Brain pericyte (primary cell): ENCODE measurements at regions not wholly inside any gene's neighbourhood (a gene's known extent, or its start where the extent isn't known, plus 50 kb on each side); places are given as distances from the start of the nearest gene placed in this dataset.

ENCODE experiments used
- DNase-seq: peaks from one replicate; pipeline ENCODE4 v3.0.0-alpha.2; 2012; ENCODE audit warnings: low read depth, low spot score

DNA sequence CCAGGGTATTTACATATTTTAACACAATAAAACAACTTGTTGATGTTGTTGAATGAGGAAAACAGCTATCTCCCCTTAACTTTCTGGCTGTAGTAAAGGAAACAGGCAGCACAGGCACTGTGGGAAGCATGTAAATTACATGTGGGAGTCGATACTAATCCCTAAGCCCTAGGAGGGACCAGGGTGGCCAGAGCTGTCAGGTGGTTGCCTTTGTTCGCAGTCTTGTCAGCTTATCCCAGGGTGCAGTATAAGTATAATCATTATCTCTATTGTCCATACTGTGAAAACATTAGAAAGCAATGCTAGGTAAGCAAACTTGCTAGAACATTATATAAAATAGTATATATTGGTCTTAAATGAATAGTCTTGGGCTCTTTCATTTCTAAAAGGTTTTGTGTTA is 125.6 kb upstream of the RPS23 start:
- DNase-seq: no peak

DNA sequence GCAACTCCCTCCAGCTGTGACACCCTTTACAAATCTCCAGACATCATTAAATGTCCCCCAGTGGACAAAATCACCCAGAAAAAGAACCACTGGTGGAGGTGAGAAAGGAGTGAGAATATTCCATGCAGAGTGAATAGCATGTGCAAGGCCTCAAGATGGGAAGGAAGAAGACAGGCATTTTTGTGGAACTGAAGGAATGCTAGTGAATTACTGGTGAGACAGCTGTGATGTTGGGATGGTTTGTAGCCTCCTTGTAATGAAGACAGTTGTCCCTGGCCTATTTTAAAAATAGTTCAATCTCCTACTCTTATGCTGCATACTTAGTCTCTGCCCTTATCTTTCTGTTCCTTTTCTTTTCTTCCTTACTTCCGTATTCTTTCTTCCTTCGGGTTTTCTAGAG is 124.9 kb upstream of the RPS23 start:
- DNase-seq: no peak

DNA sequence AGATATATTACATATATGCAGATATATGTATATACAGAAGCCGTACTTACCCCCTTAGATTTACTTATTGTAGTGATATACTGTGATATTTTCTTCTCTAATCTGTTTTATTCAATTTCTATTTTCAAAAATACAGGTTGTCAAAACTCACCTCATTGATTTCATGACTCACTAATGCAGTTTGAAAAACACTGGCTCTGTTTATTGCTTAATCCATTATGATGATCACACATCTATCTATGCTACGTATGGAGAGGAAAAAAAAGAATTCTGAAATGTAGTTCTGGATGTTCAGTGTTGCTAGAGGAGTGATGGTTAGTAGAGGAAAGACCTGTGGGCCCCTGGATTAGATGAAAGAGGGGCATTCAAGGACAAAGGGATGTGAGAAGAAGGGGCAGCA is 121.0 kb upstream of the RPS23 start:
- DNase-seq: no peak

DNA sequence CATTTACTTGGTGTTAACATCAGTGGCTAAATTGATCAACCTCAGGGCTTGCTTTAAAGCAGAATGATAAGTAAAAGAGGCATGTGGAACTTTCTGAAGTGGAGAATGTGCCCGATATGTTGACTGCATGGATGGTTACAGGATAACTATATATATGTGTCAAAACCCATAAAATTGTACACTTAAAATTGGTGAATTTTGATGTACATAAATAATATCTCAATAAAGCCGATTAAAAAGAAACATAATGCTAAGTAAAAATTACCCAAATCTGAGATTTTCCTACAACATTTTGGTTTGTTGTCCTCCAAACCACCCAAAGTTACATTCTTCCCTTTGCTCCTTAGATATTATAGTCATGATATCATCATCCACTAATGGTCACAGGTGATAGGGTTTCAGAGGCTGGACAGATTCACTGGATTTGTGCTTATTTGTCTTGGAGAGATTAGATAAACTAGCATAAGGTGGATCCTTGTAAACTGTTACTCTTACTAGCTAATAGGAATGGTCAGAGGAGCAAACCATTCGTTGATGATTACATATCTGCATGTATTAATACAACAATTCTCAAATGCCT is 119.7 kb upstream of the RPS23 start:
- no peak for DNase-seq

DNA sequence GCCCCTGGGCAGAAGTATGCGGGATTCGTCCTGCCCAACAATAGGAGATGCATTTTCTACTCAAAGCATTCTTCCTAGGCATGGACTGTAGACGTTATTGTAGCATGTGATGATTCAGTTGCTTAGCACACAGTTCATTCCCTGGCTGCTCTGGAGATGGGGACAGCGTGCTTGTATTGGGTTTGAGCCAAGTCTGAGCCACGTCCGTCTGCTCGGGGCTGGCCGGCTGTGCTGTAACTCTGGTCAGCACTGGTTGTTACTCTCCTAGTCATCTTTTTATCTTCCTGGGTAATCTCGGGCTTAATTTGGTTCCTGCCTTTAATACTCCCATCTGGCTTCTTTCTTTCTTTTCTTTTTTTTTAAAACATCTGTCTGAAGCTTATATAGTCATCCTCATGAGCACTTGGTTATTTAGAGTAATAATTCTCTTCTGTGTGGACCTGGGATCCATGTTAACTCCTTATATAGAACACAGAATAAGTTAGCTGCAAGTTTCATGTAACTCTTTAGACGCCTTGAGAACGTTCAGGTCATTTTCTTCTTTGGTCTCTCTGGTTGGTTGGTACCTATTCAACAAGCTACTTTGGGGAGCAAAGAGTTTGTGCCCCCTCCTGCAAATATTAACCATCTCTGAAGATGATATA is 118.8 kb upstream of the RPS23 start:
- peak; percentile 91 for DNase-seq

GRCh38 chr5:82396396-82396795 is 118.2 kb upstream of the RPS23 start:
- DNase-seq: no peak

- no peak for DNase-seq
Observed at GRCh38 chr5:82393951-82394350, 115.8 kb upstream of the RPS23 start.

GRCh38 chr5:82390088-82390487 is 111.9 kb upstream of the RPS23 start:
- no peak for DNase-seq

- no peak for DNase-seq
Observed at GRCh38 chr5:82389347-82389746, 111.2 kb upstream of the RPS23 start.

- DNase-seq: no peak
Observed at GRCh38 chr5:82388181-82388580, 110.0 kb upstream of the RPS23 start.

GRCh38 chr5:82387819-82388166 is 109.6 kb upstream of the RPS23 start:
- DNase-seq: no peak

DNA sequence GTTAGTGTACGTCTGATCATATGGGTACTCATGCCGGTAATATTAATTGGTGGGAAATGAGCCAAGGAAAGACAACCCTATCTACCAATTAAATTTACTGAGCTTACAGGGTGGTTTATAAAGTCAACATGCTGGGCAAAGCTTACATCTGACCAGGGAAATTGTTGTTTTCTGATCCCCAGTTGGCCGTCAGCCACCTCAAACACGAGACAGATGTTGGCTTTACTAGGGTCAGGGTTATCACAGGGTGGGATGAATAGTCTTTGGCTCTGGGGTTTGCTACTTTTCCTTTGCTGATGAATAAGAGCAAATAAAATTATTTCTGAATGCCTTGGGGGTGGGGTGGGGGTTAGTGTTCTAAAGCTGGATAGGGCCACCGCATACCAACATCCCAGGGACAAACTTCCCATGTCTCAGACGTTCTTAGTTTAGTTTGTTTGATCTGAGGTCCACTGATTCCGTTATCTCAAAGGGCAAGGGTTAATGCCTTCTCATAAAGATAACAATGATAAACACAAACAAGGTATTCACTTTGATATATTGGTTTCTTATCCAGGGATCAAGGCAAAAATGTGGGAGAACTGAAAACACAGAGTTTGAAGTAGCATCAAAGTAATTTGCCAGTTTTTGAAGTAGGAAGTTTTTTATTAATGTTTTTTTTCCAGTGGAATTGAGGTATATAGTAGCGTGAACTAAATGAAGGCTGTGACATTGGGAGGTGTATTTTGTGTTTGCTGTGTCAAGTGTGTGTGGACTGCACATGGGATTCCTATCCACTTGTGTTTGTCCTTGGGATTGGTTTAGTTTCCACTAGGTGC is 109.1 kb upstream of the RPS23 start:
- peak; percentile 57 for DNase-seq

DNA sequence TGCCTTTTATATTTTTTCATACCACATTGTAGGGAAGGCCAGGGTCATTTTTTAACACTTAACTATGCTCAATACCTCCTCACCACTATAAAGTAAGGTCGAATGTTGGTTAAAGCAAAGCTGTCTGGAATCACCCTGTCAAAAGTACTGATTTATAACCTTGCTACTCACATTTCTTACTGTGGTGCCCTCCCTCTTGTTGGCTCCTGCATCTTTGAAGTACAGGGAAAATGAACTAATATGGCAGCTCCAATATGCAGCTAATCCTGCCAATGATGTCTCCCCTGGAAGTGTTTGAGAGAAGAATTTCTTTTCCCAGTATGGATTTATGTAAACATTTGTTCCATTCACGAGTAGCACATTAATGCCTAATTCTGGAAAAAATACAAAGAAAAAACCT is 108.4 kb upstream of the RPS23 start:
- DNase-seq: no peak

DNA sequence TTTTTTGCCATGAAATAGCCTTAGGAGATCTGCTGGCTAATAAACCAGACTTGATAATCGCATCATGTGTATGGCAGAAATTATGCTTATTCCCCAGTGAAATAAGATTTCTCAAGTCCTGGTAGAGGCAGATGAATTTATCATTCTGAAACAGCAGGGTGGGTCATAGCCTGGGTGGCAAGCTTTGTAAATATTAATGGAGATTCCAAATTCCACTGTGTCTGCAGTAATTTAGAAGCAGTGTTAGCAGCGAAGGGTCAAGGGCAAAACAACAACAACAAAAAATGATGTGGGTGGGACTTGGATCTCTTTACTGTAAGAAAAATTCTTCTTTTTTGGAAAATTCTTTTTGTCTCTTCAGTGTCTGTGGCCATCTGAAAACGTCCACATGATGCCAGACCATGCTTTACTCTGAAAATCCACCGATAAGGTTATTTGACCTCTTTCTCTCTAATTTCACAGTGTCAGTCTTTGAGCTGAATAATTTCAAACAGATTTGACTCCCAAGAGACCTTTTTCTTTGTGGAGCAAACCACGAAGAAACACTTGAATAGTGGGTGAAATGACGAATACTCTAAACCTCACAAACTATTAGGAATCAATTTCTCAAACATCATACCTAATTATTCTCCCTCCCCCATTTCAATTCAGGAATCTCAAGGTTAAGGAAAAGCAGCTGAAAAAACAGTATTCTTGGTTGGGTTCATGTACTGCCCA is 106.0 kb upstream of the RPS23 start:
- no peak for DNase-seq

DNA sequence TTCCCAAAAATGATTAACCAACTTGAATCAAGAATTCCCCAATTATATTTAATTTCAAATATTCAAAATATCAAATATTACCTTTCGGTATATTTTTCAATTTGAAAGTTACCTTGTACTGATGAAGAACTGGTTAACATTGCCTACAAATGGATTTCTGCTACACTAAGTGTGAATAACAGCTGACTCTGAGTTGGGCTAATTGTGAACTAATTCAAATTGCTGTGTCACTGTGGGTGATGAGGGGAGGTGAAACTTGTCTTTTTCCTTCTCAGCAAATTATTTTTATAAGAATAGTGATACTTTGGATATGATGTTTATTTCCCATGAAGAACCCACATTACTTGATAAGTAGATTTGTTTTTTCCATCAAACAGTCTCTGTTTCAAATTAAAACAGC is 103.4 kb upstream of the RPS23 start:
- no peak for DNase-seq

DNA sequence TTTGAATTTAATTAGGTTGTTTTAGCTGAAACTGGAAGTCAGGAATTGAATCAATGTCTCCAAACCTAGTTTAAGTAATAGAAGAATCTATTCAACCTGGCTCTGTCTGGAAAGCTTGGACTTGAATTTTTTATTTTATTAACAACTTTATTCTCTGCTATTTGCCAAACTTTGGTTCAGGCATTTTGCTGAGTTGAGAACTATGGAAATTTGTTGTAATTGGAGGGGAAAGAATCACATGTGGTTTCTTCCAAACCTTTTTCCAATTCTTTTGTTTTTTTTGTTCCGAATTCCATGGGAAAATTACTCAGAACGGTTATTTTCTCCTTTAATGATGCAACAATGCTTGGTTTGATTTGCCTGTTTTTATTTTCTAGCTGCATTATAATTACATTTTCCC is 98.2 kb upstream of the RPS23 start:
- no peak for DNase-seq

DNA sequence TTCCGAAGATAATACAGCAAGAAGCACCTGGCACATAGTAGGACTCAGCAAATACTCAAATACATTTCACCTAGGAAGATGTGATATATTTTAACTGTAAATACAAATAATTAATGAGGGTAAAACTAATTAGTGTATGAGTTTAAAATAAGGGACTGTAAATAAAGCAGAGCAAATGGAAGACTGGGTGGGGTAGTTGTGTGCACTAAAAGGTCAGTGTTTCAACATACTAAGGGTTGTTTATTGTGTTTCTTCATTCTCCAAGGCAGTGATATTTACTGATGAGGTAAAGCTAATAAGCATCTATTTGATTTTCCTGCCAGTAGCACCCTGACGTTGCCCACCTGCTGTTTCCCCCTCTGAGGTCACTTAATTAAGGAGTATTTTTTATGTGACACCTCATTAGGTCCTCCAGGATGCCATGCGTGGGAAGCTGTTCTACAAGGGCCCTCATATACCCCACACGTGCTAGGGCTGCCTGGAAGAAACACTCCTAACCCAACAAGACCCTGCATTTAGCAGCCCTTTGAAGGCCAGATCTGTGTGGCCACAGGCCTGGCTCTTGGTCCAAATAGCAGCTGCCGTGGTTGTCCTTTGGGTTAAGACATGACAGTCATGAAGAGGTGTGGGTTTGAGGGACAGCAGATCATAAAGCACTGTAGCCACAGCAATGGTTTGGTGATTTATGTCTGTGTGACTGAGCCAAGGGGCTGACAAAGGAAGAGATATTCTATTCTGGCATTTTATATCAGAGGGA is 97.5 kb upstream of the RPS23 start:
- no peak for DNase-seq

DNA sequence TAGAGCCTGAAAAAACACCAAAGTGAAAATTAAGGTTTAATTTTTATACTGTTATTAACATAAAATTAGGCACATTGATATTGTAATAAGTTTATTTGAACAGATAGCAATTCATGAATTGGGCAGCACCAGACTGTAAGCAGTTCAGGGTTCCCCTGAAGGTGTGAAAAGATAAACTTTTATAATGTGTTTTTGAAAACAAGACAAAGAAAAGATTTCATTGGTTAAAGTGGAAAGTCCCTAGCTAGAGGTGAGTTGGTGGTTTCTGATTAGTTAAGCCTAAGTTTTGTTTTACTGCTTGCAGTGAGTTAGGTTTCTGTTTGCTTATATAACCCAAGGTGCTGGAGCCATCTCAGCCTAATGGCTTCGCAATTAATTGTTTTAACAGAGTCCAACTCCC is 96.5 kb upstream of the RPS23 start:
- no peak for DNase-seq

DNA sequence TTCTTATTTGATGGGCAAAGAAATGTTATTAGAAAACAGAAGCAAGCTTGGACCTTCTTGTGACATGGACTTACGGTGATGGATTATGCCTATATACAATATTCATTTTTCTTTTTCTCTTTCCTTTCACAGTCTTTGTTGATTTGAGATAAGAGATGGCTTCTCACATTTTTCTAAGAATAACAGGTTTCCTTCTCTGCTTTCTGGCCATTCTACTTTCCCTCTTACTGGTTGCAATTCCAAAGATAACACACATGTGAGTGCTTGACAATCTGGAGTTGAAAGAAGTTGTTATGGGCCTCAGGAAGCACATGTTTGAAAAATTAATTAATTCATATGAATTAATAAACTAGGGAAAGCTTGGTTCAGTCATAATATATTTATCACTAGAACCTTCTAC is 89.8 kb upstream of the RPS23 start:
- DNase-seq: no peak

DNA sequence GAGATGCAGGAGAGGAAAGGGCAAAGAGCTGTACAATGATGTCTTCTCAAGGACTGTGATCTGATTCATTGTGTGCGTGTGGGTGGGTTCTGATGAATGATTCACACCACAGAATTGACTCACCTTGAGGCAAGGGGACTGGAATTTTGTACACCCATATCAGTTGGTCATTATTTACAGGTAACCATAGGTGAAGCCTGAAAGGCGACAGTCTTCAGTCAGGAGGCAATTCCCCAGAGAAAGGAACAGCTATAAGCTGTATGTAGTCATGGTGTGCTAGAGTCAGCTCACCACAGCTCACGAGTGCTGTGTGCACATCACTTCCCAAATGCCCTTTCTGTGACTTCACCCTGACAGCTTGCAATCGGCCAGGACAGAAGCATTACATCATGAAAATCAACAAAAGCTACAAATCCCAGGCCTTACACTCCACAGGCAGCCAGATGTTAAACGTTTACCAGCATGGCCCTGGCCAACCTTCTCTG is 87.6 kb upstream of the RPS23 start:
- DNase-seq: no peak

GRCh38 chr5:82365026-82365425 is 86.9 kb upstream of the RPS23 start:
- DNase-seq: no peak

DNA sequence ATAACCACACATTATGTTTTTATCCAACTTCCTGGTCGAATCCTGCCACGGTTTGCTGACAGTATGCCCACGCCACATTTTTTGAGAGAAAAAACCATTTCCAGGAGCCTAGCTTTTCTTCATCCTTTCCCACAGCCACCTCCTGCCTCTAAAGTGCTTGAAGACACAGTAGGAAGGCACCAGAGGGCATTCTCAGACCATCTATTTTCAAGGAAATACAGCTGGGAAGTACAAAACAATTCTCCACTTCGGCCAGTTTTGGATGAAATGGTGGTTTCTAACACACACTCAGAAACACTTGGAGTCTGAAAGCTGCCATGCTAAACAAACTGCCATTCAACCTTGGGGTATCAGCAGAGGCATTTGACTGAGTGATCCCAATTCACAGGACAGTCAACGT is 86.3 kb upstream of the RPS23 start:
- no peak for DNase-seq
